Panc1 (cell line): ENCODE measurements at regions not wholly inside any gene's neighbourhood (a gene's known extent, or its start where the extent isn't known, plus 50 kb on each side); places are given as distances from the start of the nearest gene placed in this dataset.
"Not testable (repeated sequence)": the region's sequence is repeated elsewhere in the genome, so short reads cannot be mapped to it uniquely, and the experiment has no call there.

Source experiments
- ATAC-seq: fragments of 200-7000 bp; cut with Tn5 transposase; 2 replicates; pipeline ENCODE4 v1.9.1; 2020; ENCODE audit warnings: mild to moderate bottlenecking, moderate library complexity
- BruUV-seq: library from RNA; stranded (reverse); fragments of 400-500 nt; replicated peaks from 2 replicates; lab custom pipeline; 2021; lab: Mats Ljungman, UMichigan
- CTCF ChIA-PET: fragments of 300-600 bp; sonication (Branson Sonifier 250); formaldehyde crosslinking; loops from one replicate; lab custom pipeline; 2022; ENCODE audit warnings: antibody characterized with exemption; lab: Charles Lee
- POLR2A ChIA-PET: fragments of 300-600 bp; sonication (Branson Sonifier 250); formaldehyde crosslinking; loops from one replicate; lab custom pipeline; 2022; ENCODE audit warnings: antibody characterized with exemption; lab: Charles Lee
- DNase-seq: peaks from one replicate; pipeline ENCODE4 v3.0.0-alpha.2; 2010; ENCODE audit warnings: low read depth, low spot score
- H3K27ac ChIP-seq: 2 replicates; pipeline ENCODE4 v1.5.1; 2011; ENCODE audit warnings: mild to moderate bottlenecking, low read length, inconsistent platforms
- H3K27me3 ChIP-seq: fragments of 200-500 bp; sonication (Bioruptor generic); 2 replicates; pipeline ENCODE4 v1.6.0; 2014; ENCODE audit warnings: low read length, inconsistent platforms; ENCODE audit not compliant: control insufficient read depth, insufficient read depth
- H3K36me3 ChIP-seq: fragments of 200-500 bp; sonication (Bioruptor generic); 2 replicates; pipeline ENCODE4 v1.5.1; 2014; ENCODE audit warnings: inconsistent platforms, mild to moderate bottlenecking, low read length, moderate library complexity; ENCODE audit not compliant: control insufficient read depth, insufficient read depth
- H3K4me1 ChIP-seq: 2 replicates; pipeline ENCODE4 v1.5.1; 2011; ENCODE audit warnings: inconsistent platforms, mild to moderate bottlenecking, low read length, moderate library complexity; ENCODE audit not compliant: control insufficient read depth, insufficient read depth
- H3K4me3 ChIP-seq, 2 experiments: 2 replicates each; pipeline ENCODE4 v1.5.1; 2011 to 2012; ENCODE audit warnings: low read depth in 2 of 2, low read length in 2 of 2, mild to moderate bottlenecking in 2 of 2, inconsistent platforms in 1 of 2, moderate library complexity in 1 of 2
- H3K9me3 ChIP-seq: fragments of 200-500 bp; sonication (Bioruptor generic); 2 replicates; pipeline ENCODE4 v1.5.1; 2014; ENCODE audit warnings: low read depth, mild to moderate bottlenecking, inconsistent platforms, low read length, moderate library complexity; ENCODE audit not compliant: control insufficient read depth, insufficient read depth
- CTCF ChIP-seq: fragments of 450-650 bp; IDR thresholded peaks from 2 replicates; pipeline ENCODE4 v1.5.1; 2017; ENCODE audit warnings: mild to moderate bottlenecking
- POLR2AphosphoS5 ChIP-seq: IDR thresholded peaks from 2 replicates; pipeline ENCODE4 v1.6.1; 2012; ENCODE audit warnings: mild to moderate bottlenecking, low read depth, low read length, moderate library complexity
- REST ChIP-seq, 2 experiments: IDR thresholded peaks; 2 replicates each; pipeline ENCODE4 v1.6.1; 2011 to 2012; ENCODE audit warnings: low read depth in 2 of 2, control low read depth in 1 of 2, low read length in 1 of 2, mild to moderate bottlenecking in 1 of 2, moderate library complexity in 1 of 2; ENCODE audit not compliant: insufficient read depth in 1 of 2
- SIN3A ChIP-seq: IDR thresholded peaks from 2 replicates; pipeline ENCODE4 v1.6.1; 2012; ENCODE audit warnings: low read depth, mild to moderate bottlenecking, low read length, moderate library complexity, borderline replicate concordance; ENCODE audit not compliant: insufficient read depth
- TCF7L2 ChIP-seq: IDR thresholded peaks from 2 replicates; pipeline ENCODE4 v1.6.1; 2011; ENCODE audit warnings: mild to moderate bottlenecking, low read depth, low read length, inconsistent platforms
- in situ Hi-C: cut with HindIII; loops from 2 replicates; pipeline ENCODE4 v1.10.0; 2016; ENCODE audit warnings: low sequenced_read_pairs, low pct_unique_long_range_greater_than_20kb
- intact Hi-C: fragments of 100-400 bp; cut with micrococcal nuclease; formaldehyde crosslinking; loops from one replicate; pipeline ENCODE4 v1.10.0; 2022; ENCODE audit not compliant: unreplicated experiment

GRCh38 chr11:23315286-23315685 is 455.0 kb upstream of the CCDC179 start:
- H3K27ac ChIP-seq, result no peak overlapping the region
- BruUV-seq, result no TSS peak
- H3K4me3 ChIP-seq, result no peak overlapping the region
- in situ Hi-C loops, result no loop called here
- intact Hi-C loops, result no loop called here
- H3K36me3 ChIP-seq, result no peaks in the 10 kb centered on the region
- no peaks in the 10 kb centered on the region for H3K4me1 ChIP-seq
- H3K9me3 ChIP-seq, result no peaks in the 10 kb centered on the region
- no peak for TF ChIP-seq POLR2AphosphoS5
- no peaks in the 10 kb centered on the region for H3K27me3 ChIP-seq
- no peak for ATAC-seq
- CTCF ChIA-PET, result no interaction called here
- DNase-seq, result no peak
- POLR2A ChIA-PET, result no interaction called here

- Histone ChIP-seq H3K4me1 (no peaks in the 10 kb centered on the region), H3K4me3 (no peak overlapping the region), H3K36me3 (no peaks in the 10 kb centered on the region), H3K27ac (no peak overlapping the region), H3K27me3 (no peaks in the 10 kb centered on the region), H3K9me3 (no peaks in the 10 kb centered on the region)
- intact Hi-C loops, result no loop called here
- CTCF ChIA-PET, result no interaction called here
- in situ Hi-C loops, result no loop called here
- BruUV-seq, result no TSS peak
- TF ChIP-seq POLR2AphosphoS5, result no peak
- ATAC-seq (no peak), DNase-seq (no peak)
- POLR2A ChIA-PET, result no interaction called here
These were observed 457.5 kb upstream of the CCDC179 start for GRCh38 chr11:23317816-23318215.

- H3K36me3 ChIP-seq, result no peaks in the 10 kb centered on the region
- ATAC-seq (no peak), DNase-seq (no peak)
- H3K27me3 ChIP-seq, result no peaks in the 10 kb centered on the region
- BruUV-seq, result no TSS peak
- CTCF ChIA-PET, result no interaction called here
- intact Hi-C loops (no loop called here), in situ Hi-C loops (no loop called here)
- POLR2A ChIA-PET, result no interaction called here
- H3K27ac ChIP-seq, result no peak overlapping the region
- TF ChIP-seq SIN3A (no peak), POLR2AphosphoS5 (no peak)
- no peak overlapping the region for H3K4me3 ChIP-seq
- no peaks in the 10 kb centered on the region for H3K9me3 ChIP-seq
- no peaks in the 10 kb centered on the region for H3K4me1 ChIP-seq
These were observed 458.4 kb upstream of the CCDC179 start for GRCh38 chr11:23318670-23319069.

- Histone ChIP-seq H3K4me3 (no peak overlapping the region), H3K4me1 (no peaks in the 10 kb centered on the region), H3K27ac (no peak overlapping the region), H3K27me3 (no peaks in the 10 kb centered on the region), H3K9me3 (no peaks in the 10 kb centered on the region), H3K36me3 (no peaks in the 10 kb centered on the region)
- ATAC-seq (no peak), DNase-seq (no peak)
- BruUV-seq, result no TSS peak
- in situ Hi-C loops (no loop called here), intact Hi-C loops (no loop called here)
- TF ChIP-seq CTCF (no peak), TCF7L2 (no peak), REST (IDR thresholded peaks at IDR 0.05; ENCODE audit: insufficient read depth in 1 of 2, low read depth in 2 of 2, low read length in 1 of 2) (no peak), POLR2AphosphoS5 (no peak), SIN3A (no peak)
- ChIA-PET CTCF (no interaction called here), POLR2A (no interaction called here)
These were observed 459.9 kb upstream of the CCDC179 start for GRCh38 chr11:23320131-23320530.

GRCh38 chr11:23335586-23335985 is 475.3 kb upstream of the CCDC179 start:
- ATAC-seq, BruUV-seq, POLR2A ChIA-PET, H3K4me1 ChIP-seq, H3K27ac ChIP-seq, H3K27me3 ChIP-seq, in situ Hi-C loops, H3K36me3 ChIP-seq, H3K4me3 ChIP-seq, CTCF ChIA-PET, H3K9me3 ChIP-seq, intact Hi-C loops, DNase-seq: not testable (repeated sequence)
